B cell (primary cell): ENCODE measurements at regions not wholly inside any gene's neighbourhood (a gene's known extent, or its start where the extent isn't known, plus 50 kb on each side); places are given as distances from the start of the nearest gene placed in this dataset.
"Not testable (repeated sequence)": the region's sequence is repeated elsewhere in the genome, so short reads cannot be mapped to it uniquely, and the experiment has no call there.

Experiments
- ATAC-seq: fragments of 200-7000 bp; cut with Tn5 transposase; one replicate; pipeline ENCODE4 v1.10.0; 2021; ENCODE audit warnings: low read depth, mild to moderate bottlenecking, moderate number of reproducible peaks, moderate library complexity
- CTCF ChIA-PET: fragments of 350-600 bp; sonication (Branson Sonifier 250); formaldehyde crosslinking; loops from one replicate; lab custom pipeline; 2021; ENCODE audit warnings: antibody characterized with exemption, inconsistent platforms; lab: Charles Lee
- POLR2A ChIA-PET: fragments of 350-600 bp; sonication (Branson Sonifier 250); formaldehyde crosslinking; loops from one replicate; lab custom pipeline; 2021; ENCODE audit warnings: antibody characterized with exemption; lab: Charles Lee
- DNase-seq: peaks from one replicate; pipeline ENCODE4 v3.0.0; 2013
- H2AFZ ChIP-seq: 2 replicates; pipeline ENCODE4 v1.6.1; 2012; ENCODE audit warnings: mild to moderate bottlenecking, low read depth, low read length; ENCODE audit not compliant: insufficient read depth, poor library complexity, severe bottlenecking
- H3K27ac ChIP-seq, 2 donors: 1 replicate in 1 of 2; 2 replicates in 1 of 2; pipeline ENCODE4 v1.5.1; 2012 to 2013; ENCODE audit warnings: low read length in 2 of 2, mild to moderate bottlenecking in 2 of 2, moderate library complexity in 1 of 2
- H3K27me3 ChIP-seq, 4 experiments: fragments of 200-600 bp in 1 of 4; sonication (generic) in 1 of 4; replicated peaks in 1 of 4; 1 replicate in 2 of 4; 2 replicates in 2 of 4; pipeline versions ENCODE4 v1.6.1 to v1.7.0; 2013 to 2016; ENCODE audit warnings: low read length in 3 of 4, mild to moderate bottlenecking in 2 of 4, mixed read lengths in 1 of 4, moderate library complexity in 1 of 4; ENCODE audit not compliant: insufficient read depth in 4 of 4, control insufficient read depth in 3 of 4; ENCODE audit errors: control extremely low read depth in 1 of 4
- H3K36me3 ChIP-seq, 2 experiments: replicated peaks in 1 of 2; 1 replicate in 1 of 2; 2 replicates in 1 of 2; pipeline versions ENCODE4 v1.6.1 to v1.7.1; 2013; ENCODE audit warnings: low read length in 1 of 2; ENCODE audit not compliant: insufficient read depth in 2 of 2, control insufficient read depth in 1 of 2; ENCODE audit errors: control extremely low read depth in 1 of 2, extremely low read depth in 1 of 2
- H3K4me1 ChIP-seq, 2 donors: fragments of 200-600 bp in 1 of 2; sonication (generic) in 1 of 2; 1 replicate in 1 of 2; 2 replicates in 1 of 2; pipeline versions ENCODE4 v1.5.1 to v1.6.1; 2013 to 2017; ENCODE audit warnings: low read length in 2 of 2; ENCODE audit not compliant: control insufficient read depth in 2 of 2, insufficient read depth in 2 of 2
- H3K4me2 ChIP-seq: replicated peaks from 2 replicates; pipeline ENCODE3; 2012; ENCODE audit warnings: mild to moderate bottlenecking, low read depth, low read length; ENCODE audit not compliant: poor library complexity, severe bottlenecking
- H3K4me3 ChIP-seq, 5 experiments: fragments of 200-600 bp in 1 of 5; sonication (generic) in 1 of 5; 1 replicate in 3 of 5; 2 replicates in 2 of 5; pipeline versions ENCODE4 v1.5.1 to v1.7.0; 2011 to 2016; ENCODE audit warnings: low read length in 4 of 5, mild to moderate bottlenecking in 4 of 5, low read depth in 2 of 5, control low read depth in 1 of 5, moderate library complexity in 1 of 5; ENCODE audit not compliant: insufficient read depth in 1 of 5; ENCODE audit errors: control extremely low read depth in 1 of 5, extremely low read depth in 1 of 5
- H3K79me2 ChIP-seq: fragments of 200-600 bp; sonication (generic); one replicate; pipeline ENCODE4 v1.6.0; 2016; ENCODE audit warnings: low read length; ENCODE audit not compliant: control insufficient read depth, insufficient read depth
- H3K9ac ChIP-seq: fragments of 200-600 bp; sonication (generic); 2 replicates; pipeline ENCODE4 v1.6.1; 2017; ENCODE audit warnings: mild to moderate bottlenecking, low read length, moderate library complexity
- H3K9me3 ChIP-seq, 3 donors: one replicate each; pipeline versions ENCODE4 v1.6.1 to v1.7.1; 2013; ENCODE audit warnings: low read length in 2 of 3; ENCODE audit not compliant: control insufficient read depth in 2 of 3, insufficient read depth in 1 of 3; ENCODE audit errors: control extremely low read depth in 1 of 3
- H4K20me1 ChIP-seq: 2 replicates; pipeline ENCODE4 v1.6.0; 2012; ENCODE audit warnings: mild to moderate bottlenecking, low read length; ENCODE audit not compliant: insufficient read depth, control insufficient read depth, poor library complexity, severe bottlenecking
- H3K27ac Mint-ChIP-seq: one replicate; pipeline ENCODE4 v1.8.0; 2021; ENCODE audit warnings: mixed read lengths
- H3K27me3 Mint-ChIP-seq: one replicate; pipeline ENCODE4 v1.8.0; 2021; ENCODE audit warnings: mixed read lengths
- H3K4me1 Mint-ChIP-seq: one replicate; pipeline ENCODE4 v1.8.0; 2021; ENCODE audit warnings: mixed read lengths
- H3K4me3 Mint-ChIP-seq: one replicate; pipeline ENCODE4 v1.8.0; 2021; ENCODE audit warnings: mixed read lengths
- H3K9me3 Mint-ChIP-seq: one replicate; pipeline ENCODE4 v1.8.0; 2022; ENCODE audit warnings: mixed read lengths; ENCODE audit not compliant: insufficient read depth
- EZH2 ChIP-seq: IDR thresholded peaks from 2 replicates; pipeline ENCODE4 v1.6.1; 2012; ENCODE audit warnings: borderline replicate concordance, low read depth, mild to moderate bottlenecking, moderate library complexity, low read length; ENCODE audit not compliant: insufficient read depth, poor library complexity, severe bottlenecking
- WGBS: methylation state at CpG from one replicate; pipeline ENCODE4 v1.1.5; 2013; ENCODE audit warnings: missing lambda C conversion rate; ENCODE audit not compliant: insufficient coverage; 5-methylcytosine and 5-hydroxymethylcytosine counted together
- intact Hi-C: fragments of 100-400 bp; cut with micrococcal nuclease; formaldehyde crosslinking; loops from one replicate; pipeline ENCODE4 v1.10.0; 2022
- TF ChIP-seq, protein P1 (sequence below): fragments of 200-600 bp; IDR thresholded peaks from one replicate; pipeline ENCODE4 v1.8.0; 2022; ENCODE audit warnings: antibody characterized with exemption, mild to moderate bottlenecking

DNA sequence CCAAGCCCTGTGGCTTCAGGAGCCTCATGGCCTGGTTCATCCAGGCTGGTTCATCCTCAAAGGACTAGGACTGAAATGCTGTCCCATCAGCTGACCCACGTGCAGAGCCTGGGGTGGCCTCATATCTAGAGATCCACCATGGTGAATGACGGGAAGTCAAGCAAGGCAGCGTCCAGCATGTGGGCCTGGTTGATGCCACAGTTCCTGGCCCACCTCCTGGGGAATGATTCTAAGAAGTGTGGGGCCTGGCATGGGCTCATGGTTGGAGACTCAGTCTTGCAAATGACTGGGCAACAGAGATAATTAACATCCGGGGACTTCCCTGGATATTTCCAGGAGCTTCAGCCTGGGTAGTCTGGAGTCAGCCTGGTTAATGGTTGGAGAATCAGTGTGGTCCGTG, 302.4 kb upstream of the SFSWAP start:
- no peaks in the 10 kb centered on the region for H3K27me3 Mint-ChIP-seq
- POLR2A ChIA-PET, result no interaction called here
- Histone ChIP-seq H3K9ac (no peak overlapping the region), H3K79me2 (no peaks in the 10 kb centered on the region), H3K4me3 (no peak overlapping the region), H3K4me2 (no peak overlapping the region), H2AFZ (no peak overlapping the region), H3K27ac (no peak overlapping the region), H3K27me3 (peaks cover 0 to 2% (median 0%) of the 10 kb centered on the region in 4 experiments), H3K36me3 (no peaks in the 10 kb centered on the region), H3K9me3 (no peaks in the 10 kb centered on the region), H4K20me1 (no peaks in the 10 kb centered on the region), H3K4me1 (no peaks in the 10 kb centered on the region)
- intact Hi-C loops, result no loop called here
- H3K4me3 Mint-ChIP-seq, result no peak overlapping the region
- no peaks in the 10 kb centered on the region for H3K9me3 Mint-ChIP-seq
- 69% methylated on average over 5 of the region's 5 CpGs for WGBS
- CTCF ChIA-PET, result no interaction called here
- H3K27ac Mint-ChIP-seq, result no peak overlapping the region
- DNase-seq, result no peak
- TF ChIP-seq EZH2, result no peak
- TF ChIP-seq, protein P1, sequence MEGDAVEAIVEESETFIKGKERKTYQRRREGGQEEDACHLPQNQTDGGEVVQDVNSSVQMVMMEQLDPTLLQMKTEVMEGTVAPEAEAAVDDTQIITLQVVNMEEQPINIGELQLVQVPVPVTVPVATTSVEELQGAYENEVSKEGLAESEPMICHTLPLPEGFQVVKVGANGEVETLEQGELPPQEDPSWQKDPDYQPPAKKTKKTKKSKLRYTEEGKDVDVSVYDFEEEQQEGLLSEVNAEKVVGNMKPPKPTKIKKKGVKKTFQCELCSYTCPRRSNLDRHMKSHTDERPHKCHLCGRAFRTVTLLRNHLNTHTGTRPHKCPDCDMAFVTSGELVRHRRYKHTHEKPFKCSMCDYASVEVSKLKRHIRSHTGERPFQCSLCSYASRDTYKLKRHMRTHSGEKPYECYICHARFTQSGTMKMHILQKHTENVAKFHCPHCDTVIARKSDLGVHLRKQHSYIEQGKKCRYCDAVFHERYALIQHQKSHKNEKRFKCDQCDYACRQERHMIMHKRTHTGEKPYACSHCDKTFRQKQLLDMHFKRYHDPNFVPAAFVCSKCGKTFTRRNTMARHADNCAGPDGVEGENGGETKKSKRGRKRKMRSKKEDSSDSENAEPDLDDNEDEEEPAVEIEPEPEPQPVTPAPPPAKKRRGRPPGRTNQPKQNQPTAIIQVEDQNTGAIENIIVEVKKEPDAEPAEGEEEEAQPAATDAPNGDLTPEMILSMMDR, result no peak
- no peaks in the 10 kb centered on the region for H3K4me1 Mint-ChIP-seq
- no peak for ATAC-seq

GRCh38 chr12:131409211-131409610, 301.7 kb upstream of the SFSWAP start:
- Mint-ChIP-seq H3K4me1 (no peaks in the 10 kb centered on the region), H3K9me3 (no peaks in the 10 kb centered on the region), H3K27ac (no peak overlapping the region), H3K4me3 (no peak overlapping the region), H3K27me3 (no peaks in the 10 kb centered on the region)
- Histone ChIP-seq H3K27ac (no peak overlapping the region), H3K9ac (no peak overlapping the region), H3K4me2 (no peak overlapping the region), H3K4me1 (no peaks in the 10 kb centered on the region), H3K9me3 (no peaks in the 10 kb centered on the region), H4K20me1 (no peaks in the 10 kb centered on the region), H3K36me3 (no peaks in the 10 kb centered on the region), H3K27me3 (peaks cover 0 to under 1% (median 0%) of the 10 kb centered on the region in 4 experiments), H3K4me3 (no peak overlapping the region), H3K79me2 (no peaks in the 10 kb centered on the region), H2AFZ (no peak overlapping the region)
- TF ChIP-seq EZH2, result no peak
- TF ChIP-seq, protein P1, result no peak
- ChIA-PET CTCF (no interaction called here), POLR2A (no interaction called here)
- intact Hi-C loops, result no loop called here
- no peak for DNase-seq
- no peak for ATAC-seq
- no CpG with 5 or more reads among the region's 1 CpG for WGBS

DNA sequence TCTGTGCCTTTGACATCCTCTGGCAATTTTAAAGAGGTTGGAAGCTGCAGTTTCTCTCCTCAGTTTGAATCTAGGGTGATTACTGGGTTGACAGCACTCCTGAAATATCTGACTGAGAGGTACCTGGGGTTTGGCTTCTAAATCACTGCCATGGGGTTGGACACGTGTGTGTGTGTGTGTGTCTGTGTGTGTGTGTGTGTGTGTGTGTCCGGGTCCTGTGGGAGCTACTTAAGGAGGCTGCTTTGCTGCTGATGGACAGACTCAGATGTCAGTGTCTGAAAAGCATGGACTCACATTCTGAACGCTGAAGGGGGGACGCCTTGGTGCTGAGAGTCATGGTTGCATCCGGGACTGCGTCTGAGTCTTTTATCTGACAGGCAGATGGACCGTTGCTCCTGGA, 299.1 kb upstream of the SFSWAP start:
- H3K4me3 ChIP-seq, H3K9me3 ChIP-seq, H3K4me3 Mint-ChIP-seq, intact Hi-C loops, POLR2A ChIA-PET, H3K27ac Mint-ChIP-seq, H4K20me1 ChIP-seq, ATAC-seq, H2AFZ ChIP-seq, H3K9ac ChIP-seq, H3K9me3 Mint-ChIP-seq, CTCF ChIA-PET, H3K4me2 ChIP-seq, H3K27me3 ChIP-seq, H3K27ac ChIP-seq, H3K4me1 Mint-ChIP-seq, H3K27me3 Mint-ChIP-seq, H3K36me3 ChIP-seq, H3K4me1 ChIP-seq, H3K79me2 ChIP-seq, DNase-seq: not testable (repeated sequence)
- no CpG with 5 or more reads among the region's 7 CpGs for WGBS
